ENCODE measurements at regions not wholly inside any gene's neighbourhood (a gene's known extent, or its start where the extent isn't known, plus 50 kb on each side); places are given as distances from the start of the nearest gene placed in this dataset.
"Not testable (repeated sequence)": the region's sequence is repeated elsewhere in the genome, so short reads cannot be mapped to it uniquely, and the experiment has no call there.

- no peak for DNase-seq
Observed at GRCh38 chr3:11739706-11740105, 96.0 kb upstream of the VGLL4 start.

DNA sequence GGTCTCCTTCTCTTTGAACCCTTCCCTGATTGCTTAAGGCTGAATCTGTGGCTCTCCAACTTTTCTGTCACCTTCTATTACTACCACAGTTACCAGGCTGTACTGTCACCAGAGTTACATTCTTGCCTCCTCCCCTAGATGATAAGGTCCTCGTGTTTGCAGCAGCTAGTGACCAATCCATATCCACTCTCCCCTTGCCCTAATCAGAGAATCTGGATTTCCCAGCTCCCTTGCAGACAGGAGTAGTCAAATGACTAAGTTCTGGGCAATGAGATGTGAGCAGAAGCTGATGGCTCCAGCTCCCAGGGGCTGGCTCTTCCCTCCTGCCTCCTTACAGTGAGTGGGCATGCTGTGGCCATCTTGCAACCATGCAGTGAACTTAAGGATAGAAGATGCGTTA lies 95.4 kb upstream of the VGLL4 start:
- no peak for DNase-seq

DNA sequence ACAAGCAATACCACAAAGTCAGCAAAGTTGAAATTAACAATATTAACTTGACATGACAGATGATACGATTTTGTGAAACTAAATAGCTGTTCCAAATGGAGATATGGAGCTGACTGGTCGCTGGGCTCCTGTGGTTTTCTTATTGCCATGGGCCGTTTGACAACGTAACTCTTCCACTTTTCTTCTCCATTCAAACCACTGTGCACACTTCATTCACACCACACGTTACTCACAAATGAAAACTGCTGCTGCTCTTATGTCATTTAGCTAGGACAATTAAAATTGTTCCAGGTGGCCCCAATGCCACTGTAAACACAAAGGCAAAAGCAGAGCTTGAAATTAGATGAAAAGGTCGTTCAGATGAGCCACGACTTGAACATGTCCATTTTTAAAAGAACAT lies 94.0 kb upstream of the VGLL4 start:
- DNase-seq, result no peak

DNA sequence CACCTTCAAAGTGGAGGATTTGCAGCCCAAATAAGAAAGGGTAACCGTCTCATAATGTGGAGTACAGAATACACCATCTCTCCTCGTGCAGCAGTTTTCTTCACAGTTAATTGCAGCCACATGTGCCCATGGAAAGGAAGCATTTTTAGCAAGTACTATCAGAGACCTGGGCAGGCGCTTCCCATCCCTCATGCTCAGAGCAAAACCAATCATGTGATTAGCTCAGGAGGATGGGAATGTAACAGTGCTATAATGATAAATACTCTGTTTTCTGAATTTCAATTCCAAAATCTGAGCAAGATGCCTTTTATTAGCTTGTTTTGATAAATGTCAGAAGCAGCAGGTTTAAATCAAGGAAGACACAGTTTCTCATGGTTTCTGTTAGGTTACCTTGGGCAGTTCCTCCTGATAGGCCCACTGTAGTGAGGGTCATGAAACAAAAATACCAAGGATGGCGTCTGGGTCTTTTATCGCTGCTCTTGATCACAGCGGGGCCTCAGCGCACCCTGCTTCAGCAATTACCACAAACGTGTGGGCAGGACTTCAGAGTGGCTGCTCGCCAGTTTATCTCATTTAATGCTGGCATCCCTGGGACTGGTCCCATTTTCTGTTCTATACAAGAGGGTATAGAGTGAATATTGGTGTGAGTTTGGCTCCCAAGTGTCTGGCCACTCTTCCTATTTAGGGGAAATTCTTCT lies 92.6 kb upstream of the VGLL4 start:
- no peak for DNase-seq

- no peak for DNase-seq
Observed at GRCh38 chr3:11735638-11736037, 91.9 kb upstream of the VGLL4 start.

DNA sequence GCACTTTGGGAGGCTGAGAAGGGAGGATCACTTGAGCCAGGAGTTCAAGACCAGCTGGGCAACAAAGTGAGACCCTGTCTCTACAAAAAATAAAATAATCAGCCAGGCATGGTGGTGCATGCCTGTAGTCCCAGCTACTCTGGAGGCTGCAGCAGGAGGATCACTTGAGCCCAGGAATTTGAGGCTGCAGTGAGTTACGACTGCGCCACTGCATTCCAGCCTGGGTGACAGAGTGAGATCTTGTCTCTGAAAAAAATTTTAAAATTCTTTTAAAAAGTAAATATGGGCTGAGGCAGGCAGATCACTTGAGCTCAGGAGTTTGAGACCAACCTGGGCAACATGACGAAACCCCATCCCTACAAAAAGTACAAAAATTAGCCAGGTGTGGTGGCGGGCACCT lies 91.4 kb upstream of the VGLL4 start:
- not testable (repeated sequence) for DNase-seq

DNA sequence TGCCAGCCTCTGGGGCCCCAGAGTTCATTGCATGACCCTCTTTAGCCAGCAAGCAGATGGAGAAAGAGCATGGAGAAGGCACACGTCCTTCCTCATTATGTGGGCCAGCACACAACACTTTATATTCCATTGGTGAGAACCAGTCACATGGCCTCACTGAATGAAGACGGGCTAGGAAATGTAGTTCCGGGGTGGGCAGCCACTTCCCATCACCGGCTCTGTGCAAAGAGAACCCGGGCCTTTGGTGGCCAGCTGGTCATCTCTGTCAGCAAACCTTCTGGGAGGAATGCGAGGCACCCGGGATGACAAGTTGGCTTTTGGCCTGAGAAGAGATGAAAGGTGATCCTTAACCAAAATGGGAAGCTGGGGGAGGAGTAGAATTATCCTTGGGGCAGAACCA lies 90.2 kb upstream of the VGLL4 start:
- DNase-seq, result no peak

- no peak for DNase-seq
Observed at GRCh38 chr3:11727207-11727606, 83.5 kb upstream of the VGLL4 start.

- DNase-seq, result no peak
Observed at GRCh38 chr3:11726146-11726545, 82.4 kb upstream of the VGLL4 start.

DNA sequence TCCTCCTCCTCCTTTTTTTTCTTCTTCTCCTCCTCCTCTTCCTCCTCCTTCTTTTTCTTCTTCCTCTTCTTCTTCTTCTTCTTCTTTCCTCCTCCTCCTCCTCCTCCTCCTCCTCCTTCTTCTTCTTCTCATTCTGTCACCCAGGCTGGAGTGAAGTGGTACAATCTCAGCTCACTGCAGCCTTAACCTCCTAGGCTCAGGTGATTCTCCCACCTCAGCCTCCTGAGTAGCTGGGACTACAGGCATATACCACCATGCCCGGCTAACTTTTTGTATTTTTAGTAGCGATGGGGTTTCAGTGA lies 81.6 kb upstream of the VGLL4 start:
- not testable (repeated sequence) for DNase-seq

- DNase-seq, result no peak
Observed at GRCh38 chr3:11724615-11725339, 81.1 kb upstream of the VGLL4 start.

DNA sequence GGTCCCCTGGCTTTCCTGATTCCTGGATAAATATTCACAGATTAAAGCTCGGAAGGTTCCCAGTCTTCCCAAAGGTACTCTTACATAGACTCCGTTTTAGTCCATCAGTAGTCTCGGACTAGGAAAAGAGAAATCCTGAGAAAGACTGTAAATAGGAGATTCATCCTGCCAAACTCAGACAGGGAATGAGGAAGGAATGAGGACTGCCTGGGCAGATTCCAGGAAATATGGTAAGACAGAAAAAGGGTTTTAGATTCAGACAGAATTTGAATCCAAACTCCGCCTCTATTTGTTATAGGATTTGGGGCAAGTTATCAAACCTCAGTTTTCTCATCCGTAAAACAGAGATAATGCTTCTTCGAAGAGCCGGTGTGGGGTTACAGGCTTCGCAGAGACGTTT lies 77.8 kb upstream of the VGLL4 start:
- DNase-seq, result no peak

GRCh38 chr3:11720917-11721411 lies 77.2 kb upstream of the VGLL4 start:
- DNase-seq, result no peak

DNA sequence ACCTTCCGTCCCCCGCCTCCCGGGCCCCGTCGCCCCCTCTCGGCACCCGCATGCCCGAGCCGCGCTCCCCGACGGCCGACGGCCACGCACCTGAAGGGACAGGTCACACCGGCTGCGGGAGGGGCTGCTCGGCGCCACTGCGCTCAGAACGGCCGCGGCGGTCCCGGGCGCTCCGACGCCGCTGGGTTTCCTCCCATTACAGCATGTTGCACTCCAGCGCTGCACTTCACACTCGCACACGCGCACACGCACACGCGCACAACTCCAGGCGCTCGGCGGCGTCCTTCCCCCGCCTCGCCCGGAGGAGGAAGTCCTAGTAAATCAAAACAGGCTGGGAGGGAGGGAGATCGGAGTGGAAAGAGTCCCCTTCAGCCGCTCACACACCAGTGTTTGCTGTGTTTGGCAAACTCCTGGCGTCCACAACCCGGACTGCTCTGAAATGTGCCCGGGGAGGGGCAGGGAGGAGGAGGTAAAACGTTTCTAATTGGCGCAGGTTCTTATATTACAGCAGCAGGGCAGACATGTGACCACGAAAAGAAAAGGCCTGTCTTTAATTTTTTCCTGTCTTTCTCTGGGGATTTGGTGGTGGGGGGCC lies 76.7 kb upstream of the VGLL4 start:
- DNase-seq, result peak; percentile 36 to 43

DNA sequence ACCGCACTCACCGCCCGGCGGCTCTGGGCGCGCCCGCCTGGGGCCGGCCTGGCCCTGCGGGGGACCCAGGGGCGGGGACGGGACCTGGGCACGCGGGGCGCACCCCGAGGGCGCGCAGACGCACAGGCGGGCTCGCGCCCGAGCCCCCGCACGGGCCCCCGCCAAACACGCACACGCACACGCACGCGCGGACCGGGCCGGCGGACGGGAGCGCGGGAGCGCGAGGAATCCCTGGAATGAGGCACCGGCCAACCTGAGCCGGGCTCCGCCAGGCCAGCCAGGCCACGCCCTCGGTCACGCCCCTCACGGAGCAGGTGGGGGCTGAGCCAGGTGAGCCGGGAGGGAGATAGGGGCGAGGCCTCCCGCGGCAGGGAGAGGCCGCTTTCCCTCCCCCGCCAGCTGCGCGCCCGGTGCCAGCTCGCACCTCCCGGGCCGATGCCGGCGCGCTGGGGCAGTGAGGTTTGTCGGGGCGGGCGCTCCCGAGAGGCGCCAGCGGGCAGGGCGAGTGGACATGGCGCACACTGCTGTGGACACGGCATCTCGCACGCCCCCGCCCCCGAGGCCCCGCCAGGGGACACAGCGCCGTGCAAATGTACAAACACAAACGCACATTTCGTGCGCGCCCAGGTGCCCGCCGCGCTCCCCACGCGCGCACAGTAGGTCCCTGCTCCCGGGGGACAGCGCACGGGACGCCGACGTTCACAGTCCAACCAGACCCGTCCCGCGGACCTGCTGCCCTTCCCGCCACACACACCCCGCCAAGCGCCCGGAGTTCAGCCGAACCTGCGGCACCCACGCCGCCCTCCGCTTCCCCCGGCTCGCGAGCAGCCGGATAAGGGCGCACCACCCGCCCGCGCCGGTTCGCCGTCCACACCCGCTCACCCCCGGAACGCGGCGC lies 75.9 kb upstream of the VGLL4 start:
- peak; percentile 45 to 50 for DNase-seq

DNA sequence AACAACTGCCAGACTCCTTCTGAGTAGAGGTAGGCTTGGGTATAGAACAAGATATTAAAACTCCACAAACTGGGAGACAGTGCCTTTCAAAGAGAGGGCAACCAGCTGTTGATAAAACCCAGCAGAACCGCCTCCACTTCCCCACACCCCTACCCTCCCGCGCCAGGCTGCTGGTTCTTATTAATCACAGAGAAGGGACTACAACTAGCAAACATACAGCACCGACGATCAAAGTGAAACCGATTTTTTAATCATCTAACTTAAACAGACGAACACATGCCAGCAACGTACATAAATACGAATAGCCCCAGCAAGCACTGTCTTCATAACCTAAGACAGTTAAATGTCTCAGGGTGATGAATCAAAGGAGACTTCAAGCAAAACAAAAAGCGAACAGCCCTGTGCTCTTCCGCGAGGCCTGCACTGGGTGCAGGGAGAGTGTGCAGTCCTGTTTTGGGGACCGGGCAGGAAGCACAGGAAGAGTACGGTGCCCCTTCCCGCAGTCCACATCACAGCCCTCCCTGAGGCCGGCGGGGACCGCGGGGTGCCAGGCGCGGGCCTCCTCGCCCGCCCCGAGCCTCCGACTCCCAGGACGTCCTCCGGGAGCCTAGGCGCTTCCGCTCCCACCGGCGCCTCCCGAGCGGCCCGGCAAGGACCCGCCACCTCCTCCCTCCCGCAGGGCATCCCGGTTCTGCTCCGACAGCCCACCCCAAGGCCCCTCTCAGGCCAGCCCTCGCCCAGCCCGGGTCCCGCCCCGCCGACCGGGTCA lies 75.1 kb upstream of the VGLL4 start:
- DNase-seq, result peak in 1 of 2 donors; percentile 45

- no peak for DNase-seq
Observed at GRCh38 chr3:11717768-11718636, 74.3 kb upstream of the VGLL4 start.

DNA sequence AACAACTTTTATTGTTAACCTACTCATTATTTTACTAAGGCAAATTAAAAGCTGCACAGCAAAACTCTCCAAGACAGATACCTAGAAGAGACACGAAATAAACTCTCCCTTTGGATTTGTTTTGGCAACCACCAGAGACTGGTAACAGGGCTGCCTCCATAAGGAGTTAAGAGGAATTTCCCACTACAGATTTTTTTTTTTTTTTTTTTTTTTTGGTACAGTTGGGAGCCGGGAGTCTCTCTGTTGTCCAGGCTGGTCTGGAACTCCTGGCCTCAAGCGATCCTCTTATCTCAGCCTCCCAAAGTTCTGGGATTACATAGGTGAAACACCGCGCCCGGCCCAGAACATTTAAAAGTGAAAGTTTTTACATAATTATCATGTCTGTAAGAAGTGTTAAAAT lies 73.6 kb upstream of the VGLL4 start:
- no peak for DNase-seq

DNA sequence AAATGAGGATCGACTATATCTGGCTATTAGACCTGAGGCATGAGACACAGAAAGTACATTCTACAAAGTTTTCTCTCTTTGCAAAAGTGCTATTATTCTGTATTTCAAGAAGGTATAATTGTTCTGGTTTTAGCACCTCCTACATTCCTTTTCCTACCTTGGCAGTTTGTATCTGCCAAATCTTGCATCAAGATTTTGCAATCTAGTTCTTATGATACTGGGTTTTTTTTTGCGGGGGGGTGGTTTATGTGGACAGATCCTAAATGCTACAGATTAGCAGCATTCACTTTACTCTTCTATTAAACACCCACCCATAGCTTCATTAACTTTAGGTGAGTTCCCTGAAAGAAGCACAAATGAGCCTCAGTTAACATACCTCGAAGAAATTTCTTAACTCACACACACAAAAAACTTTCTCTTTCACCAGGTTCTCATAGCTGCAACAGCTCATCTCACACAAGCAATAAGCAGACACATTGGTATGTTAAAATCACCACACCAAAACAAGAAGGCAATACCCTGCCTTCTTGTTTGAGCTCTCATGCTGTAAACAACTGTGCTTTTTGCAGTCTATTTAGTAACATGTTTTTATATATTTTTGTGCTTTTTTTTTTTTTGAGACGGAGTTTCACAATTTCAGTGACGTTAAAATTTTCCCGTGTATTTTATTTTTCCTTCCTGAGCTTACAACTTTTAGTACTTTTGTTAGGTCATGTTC lies 73.0 kb upstream of the VGLL4 start:
- no peak for DNase-seq

DNA sequence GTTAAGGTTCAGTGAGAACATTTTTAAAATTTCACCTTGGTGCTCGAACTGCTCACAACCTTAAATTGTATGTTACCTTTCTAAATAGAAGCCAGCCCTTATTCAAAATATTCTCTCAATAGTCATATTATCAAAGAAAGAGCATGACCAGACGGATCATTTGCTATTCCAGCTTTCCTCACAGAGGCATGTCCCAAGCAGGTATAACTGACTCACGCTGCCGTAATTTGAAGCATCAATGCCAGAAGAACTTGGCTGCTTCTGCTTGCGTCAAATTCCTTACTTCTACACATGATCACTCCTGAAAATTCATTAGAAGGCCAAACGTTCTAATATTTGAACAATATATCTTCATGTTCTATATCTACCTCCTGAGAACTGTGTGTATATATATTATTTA lies 69.5 kb upstream of the VGLL4 start:
- DNase-seq, result no peak

DNA sequence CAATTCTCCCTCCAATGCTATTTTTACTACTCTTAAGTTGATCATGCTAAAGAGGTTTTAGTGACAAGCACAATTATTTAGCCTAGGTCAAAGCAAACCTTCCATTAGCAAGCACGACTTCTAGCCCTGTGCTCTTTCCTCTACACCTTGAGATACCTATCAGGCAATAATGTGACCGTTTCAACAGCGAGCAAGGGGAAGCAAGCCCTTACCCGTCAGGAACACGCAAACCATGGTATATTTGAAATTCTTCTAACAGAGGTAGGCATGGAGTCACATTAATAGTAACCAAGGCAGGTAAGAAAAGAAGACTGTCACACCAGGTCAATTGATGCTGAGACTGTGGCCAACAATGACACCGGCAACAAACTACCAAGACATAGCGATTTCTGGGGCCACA lies 68.9 kb upstream of the VGLL4 start:
- DNase-seq, result no peak
